CD14-positive monocyte (primary cell): ENCODE measurements at regions not wholly inside any gene's neighbourhood (a gene's known extent, or its start where the extent isn't known, plus 50 kb on each side); places are given as distances from the start of the nearest gene placed in this dataset.

ENCODE experiments used
- DNase-seq, 3 donors: peaks; one replicate each; pipeline ENCODE4 v3.0.0-alpha.2; 2011 to 2022
- H2AFZ ChIP-seq: 2 replicates; pipeline ENCODE4 v1.6.0; 2012; ENCODE audit warnings: mild to moderate bottlenecking, low read depth, low read length, inconsistent platforms; ENCODE audit not compliant: insufficient read depth, poor library complexity, severe bottlenecking
- H3K27ac ChIP-seq, 2 donors: 1 replicate in 1 of 2; 2 replicates in 1 of 2; pipeline ENCODE4 v1.5.1; 2012 to 2013; ENCODE audit warnings: low read length in 2 of 2, control low read depth in 1 of 2, inconsistent platforms in 1 of 2, low read depth in 1 of 2, mild to moderate bottlenecking in 1 of 2
- H3K27me3 ChIP-seq, 2 donors: one replicate each; pipeline versions ENCODE4 v1.6.0 to v1.6.1; 2011 to 2013; ENCODE audit warnings: low read length in 2 of 2; ENCODE audit not compliant: control insufficient read depth in 2 of 2, insufficient read depth in 2 of 2
- H3K36me3 ChIP-seq, 2 donors: replicated peaks in 1 of 2; 1 replicate in 1 of 2; 2 replicates in 1 of 2; pipeline versions ENCODE4 v1.5.1 to v1.6.1; 2012 to 2013; ENCODE audit warnings: low read length in 2 of 2, control low read depth in 1 of 2, inconsistent platforms in 1 of 2, mild to moderate bottlenecking in 1 of 2; ENCODE audit not compliant: insufficient read depth in 2 of 2, control insufficient read depth in 1 of 2
- H3K4me1 ChIP-seq, 2 donors: 1 replicate in 1 of 2; 2 replicates in 1 of 2; pipeline versions ENCODE4 v1.5.1 to v1.6.1; 2012 to 2013; ENCODE audit warnings: low read length in 2 of 2, control low read depth in 1 of 2, inconsistent platforms in 1 of 2, mild to moderate bottlenecking in 1 of 2, moderate library complexity in 1 of 2; ENCODE audit not compliant: insufficient read depth in 2 of 2, control insufficient read depth in 1 of 2
- H3K4me2 ChIP-seq: replicated peaks from 2 replicates; pipeline ENCODE3; 2012; ENCODE audit warnings: low read length, moderate library complexity, mild to moderate bottlenecking; ENCODE audit not compliant: poor library complexity, severe bottlenecking; ENCODE audit errors: extremely low read depth
- H3K4me3 ChIP-seq, 3 experiments: fragments of 200-600 bp in 1 of 3; sonication (generic) in 1 of 3; replicated peaks in 1 of 3; 1 replicate in 2 of 3; 2 replicates in 1 of 3; pipeline ENCODE4 v1.5.1; 2011 to 2013; ENCODE audit warnings: low read length in 3 of 3, mild to moderate bottlenecking in 3 of 3, control low read depth in 2 of 3, low read depth in 2 of 3, inconsistent platforms in 1 of 3, moderate library complexity in 1 of 3
- H3K79me2 ChIP-seq: 2 replicates; pipeline ENCODE4 v1.6.0; 2012; ENCODE audit warnings: mild to moderate bottlenecking, control low read depth, inconsistent platforms, low read length, moderate library complexity; ENCODE audit not compliant: insufficient read depth
- H3K9ac ChIP-seq: 2 replicates; pipeline ENCODE4 v1.6.0; 2017; ENCODE audit warnings: low read length, mild to moderate bottlenecking; ENCODE audit not compliant: insufficient read depth, poor library complexity, severe bottlenecking
- H3K9me3 ChIP-seq, 2 donors: replicated peaks in 1 of 2; 1 replicate in 1 of 2; 2 replicates in 1 of 2; pipeline versions ENCODE4 v1.5.1 to v1.6.1; 2012 to 2013; ENCODE audit warnings: low read length in 2 of 2, control low read depth in 1 of 2; ENCODE audit not compliant: control insufficient read depth in 1 of 2, insufficient read depth in 1 of 2
- H4K20me1 ChIP-seq: 2 replicates; pipeline ENCODE4 v1.6.0; 2012; ENCODE audit warnings: mild to moderate bottlenecking, low read length, control low read depth, moderate library complexity; ENCODE audit not compliant: insufficient read depth
- H3K27ac Mint-ChIP-seq, 7 donors: one replicate each; pipeline ENCODE4 v1.8.0; 2020; ENCODE audit warnings: mild to moderate bottlenecking in 7 of 7, mixed read lengths in 7 of 7, moderate library complexity in 6 of 7, inconsistent platforms in 2 of 7
- H3K27me3 Mint-ChIP-seq, 3 donors: one replicate each; pipeline ENCODE4 v1.8.0; 2021 to 2022; ENCODE audit warnings: low read depth in 3 of 3, mild to moderate bottlenecking in 3 of 3, mixed read lengths in 3 of 3, moderate library complexity in 3 of 3, inconsistent platforms in 1 of 3
- H3K36me3 Mint-ChIP-seq, 2 donors: one replicate each; pipeline ENCODE4 v1.8.0; 2020; ENCODE audit warnings: mixed read lengths in 2 of 2, inconsistent platforms in 1 of 2, mild to moderate bottlenecking in 1 of 2
- H3K4me1 Mint-ChIP-seq: one replicate; pipeline ENCODE4 v1.8.0; 2020; ENCODE audit warnings: mild to moderate bottlenecking, mixed read lengths
- H3K4me3 Mint-ChIP-seq, 2 donors: one replicate each; pipeline ENCODE4 v1.8.0; 2020; ENCODE audit warnings: mild to moderate bottlenecking in 2 of 2, mixed read lengths in 2 of 2, moderate library complexity in 1 of 2
- H3K9me3 Mint-ChIP-seq, 7 donors: one replicate each; pipeline ENCODE4 v1.8.0; 2020 to 2022; ENCODE audit warnings: mixed read lengths in 7 of 7, mild to moderate bottlenecking in 6 of 7, moderate library complexity in 6 of 7, inconsistent platforms in 2 of 7
- CTCF ChIP-seq: fragments of 200-600 bp; IDR thresholded peaks from one replicate; pipeline ENCODE4 v1.8.0; 2022; ENCODE audit warnings: antibody characterized with exemption, mild to moderate bottlenecking
- WGBS: methylation state at CpG from one replicate; pipeline ENCODE4 v1.1.5; 2013; ENCODE audit warnings: missing lambda C conversion rate; ENCODE audit not compliant: insufficient coverage; 5-methylcytosine and 5-hydroxymethylcytosine counted together
- intact Hi-C, 2 donors: fragments of 100-400 bp; cut with micrococcal nuclease; formaldehyde crosslinking; loops; one replicate each; pipeline versions ENCODE4 v1.15.0 to v1.15.1; 2023

GRCh38 chr13:76809389-76809788 lies 76.8 kb downstream of the KCTD12 start:
- Histone ChIP-seq H3K79me2 (no peaks in the 10 kb centered on the region), H2AFZ (no peak overlapping the region), H3K4me1 (peaks cover 24 to 34% of the 10 kb centered on the region in 2 donors), H3K9ac (no peak overlapping the region), H3K4me3 (no peak overlapping the region), H3K27ac (no peak overlapping the region), H3K36me3 (no peaks in the 10 kb centered on the region), H3K4me2 (no peak overlapping the region), H4K20me1 (no peaks in the 10 kb centered on the region), H3K27me3 (no peaks in the 10 kb centered on the region), H3K9me3 (peaks cover 14 to 15% of the 10 kb centered on the region in 2 donors)
- WGBS: no CpG with 5 or more reads among the region's 1 CpG
- intact Hi-C loops: loop anchor here in 1 of 2 donors (10.0 kb wide), 1 partner anchor 85 kb away; no protein-coding TSS in a partner anchor
- Mint-ChIP-seq H3K27me3 (peaks cover 0 to 6% (median 3%) of the 10 kb centered on the region in 3 donors), H3K9me3 (peaks cover 16 to 29% (median 24%) of the 10 kb centered on the region in 7 donors), H3K27ac (no peak overlapping the region), H3K4me1 (peaks cover 27% of the 10 kb centered on the region), H3K4me3 (no peak overlapping the region), H3K36me3 (peaks cover 4 to 6% of the 10 kb centered on the region in 2 donors)
- no peak for DNase-seq
- no peak for TF ChIP-seq CTCF

- Mint-ChIP-seq H3K27me3 (peaks cover 0 to 6% (median 3%) of the 10 kb centered on the region in 3 donors), H3K27ac (no peak overlapping the region), H3K36me3 (peaks cover 4 to 6% of the 10 kb centered on the region in 2 donors), H3K4me3 (no peak overlapping the region), H3K4me1 (peaks cover 25% of the 10 kb centered on the region), H3K9me3 (peaks cover 16 to 29% (median 24%) of the 10 kb centered on the region in 7 donors)
- no CpG with 5 or more reads among the region's 2 CpGs for WGBS
- Histone ChIP-seq H2AFZ (no peak overlapping the region), H3K27ac (no peak overlapping the region), H3K27me3 (no peaks in the 10 kb centered on the region), H3K9me3 (peaks cover 14 to 15% of the 10 kb centered on the region in 2 donors), H3K4me2 (no peak overlapping the region), H3K4me1 (peaks cover 23 to 33% of the 10 kb centered on the region in 2 donors), H4K20me1 (no peaks in the 10 kb centered on the region), H3K4me3 (no peak overlapping the region), H3K9ac (no peak overlapping the region), H3K36me3 (no peaks in the 10 kb centered on the region), H3K79me2 (no peaks in the 10 kb centered on the region)
- TF ChIP-seq CTCF: no peak
- no peak for DNase-seq
- intact Hi-C loops: loop anchor here in 1 of 2 donors (10.0 kb wide), 1 partner anchor 86 kb away; no protein-coding TSS in a partner anchor
Measured at GRCh38 chr13:76808927-76809326, 77.3 kb downstream of the KCTD12 start.
